Liver (tissue), 8 donors: ENCODE measurements at regions not wholly inside any gene's neighbourhood (a gene's known extent, or its start where the extent isn't known, plus 50 kb on each side); places are given as distances from the start of the nearest gene placed in this dataset.

Experiments
- DNase-seq: peaks from one replicate; pipeline ENCODE4 v3.0.0-alpha.2; 2017; ENCODE audit warnings: low spot score
- H3K27ac ChIP-seq, 2 donors: one replicate each; pipeline ENCODE4 v1.7.0; 2013; ENCODE audit warnings: inconsistent platforms in 2 of 2, low read length in 2 of 2, control low read depth in 1 of 2, low read depth in 1 of 2, mild to moderate bottlenecking in 1 of 2
- H3K27me3 ChIP-seq, 4 donors: one replicate each; pipeline versions ENCODE4 v1.6.1 to v1.7.0; 2013; ENCODE audit warnings: low read length in 3 of 4, inconsistent platforms in 1 of 4, mild to moderate bottlenecking in 1 of 4, moderate library complexity in 1 of 4; ENCODE audit not compliant: control insufficient read depth in 4 of 4, insufficient read depth in 4 of 4
- H3K36me3 ChIP-seq, 4 donors: one replicate each; pipeline versions ENCODE4 v1.6.1 to v1.7.0; 2013; ENCODE audit warnings: low read length in 3 of 4, mild to moderate bottlenecking in 3 of 4, low read depth in 1 of 4, moderate library complexity in 1 of 4; ENCODE audit not compliant: control insufficient read depth in 4 of 4, insufficient read depth in 3 of 4
- H3K4me1 ChIP-seq, 4 donors: one replicate each; pipeline versions ENCODE4 v1.6.1 to v1.7.0; 2013; ENCODE audit warnings: low read length in 3 of 4, mild to moderate bottlenecking in 3 of 4, moderate library complexity in 1 of 4; ENCODE audit not compliant: control insufficient read depth in 4 of 4, insufficient read depth in 4 of 4
- H3K4me3 ChIP-seq, 3 donors: one replicate each; pipeline versions ENCODE4 v1.6.1 to v1.7.0; 2013; ENCODE audit warnings: low read length in 3 of 3, control low read depth in 1 of 3, low read depth in 1 of 3, mild to moderate bottlenecking in 1 of 3
- H3K9ac ChIP-seq, 2 donors: one replicate each; pipeline ENCODE4 v1.7.0; 2013; ENCODE audit warnings: low read length in 2 of 2, mild to moderate bottlenecking in 2 of 2, moderate library complexity in 2 of 2, control low read depth in 1 of 2, low read depth in 1 of 2
- H3K9me3 ChIP-seq, 4 donors: one replicate each; pipeline versions ENCODE4 v1.6.1 to v1.7.0; 2013; ENCODE audit warnings: low read length in 3 of 4; ENCODE audit not compliant: control insufficient read depth in 4 of 4
- ATF3 ChIP-seq: IDR thresholded peaks from 2 replicates; pipeline ENCODE4 v1.6.1; 2016; ENCODE audit warnings: antibody characterized with exemption
- CTCF ChIP-seq: fragments of 150-350 bp; IDR thresholded peaks from 2 replicates; pipeline ENCODE4 v1.5.1; 2017; ENCODE audit warnings: improper control_type of control experiment, low read depth, low read length; ENCODE audit not compliant: missing input control
- FOXA1 ChIP-seq: IDR thresholded peaks from 2 replicates; pipeline ENCODE4 v1.6.1; 2016; ENCODE audit warnings: antibody characterized with exemption
- FOXA2 ChIP-seq: IDR thresholded peaks from 2 replicates; pipeline ENCODE4 v1.6.1; 2016; ENCODE audit warnings: antibody characterized with exemption
- GABPA ChIP-seq, 2 donors: IDR thresholded peaks in 1 of 2; conservative IDR thresholded peaks in 1 of 2; 2 replicates each; pipeline ENCODE4 v1.6.1; 2016; ENCODE audit warnings: antibody characterized with exemption in 2 of 2, mild to moderate bottlenecking in 1 of 2, moderate library complexity in 1 of 2
- HNF4A ChIP-seq, 2 donors: conservative IDR thresholded peaks; 2 replicates each; pipeline ENCODE4 v1.6.1; 2016; ENCODE audit warnings: antibody characterized with exemption in 2 of 2, mild to moderate bottlenecking in 2 of 2
- HNF4G ChIP-seq: IDR thresholded peaks from 2 replicates; pipeline ENCODE4 v1.6.1; 2016; ENCODE audit warnings: antibody characterized with exemption
- JUND ChIP-seq, 2 donors: IDR thresholded peaks; 2 replicates each; pipeline ENCODE4 v1.6.1; 2016; ENCODE audit warnings: antibody characterized with exemption in 2 of 2
- MAX ChIP-seq: IDR thresholded peaks from 2 replicates; pipeline ENCODE4 v1.6.1; 2016; ENCODE audit warnings: antibody characterized with exemption
- NR2F2 ChIP-seq: IDR thresholded peaks from 2 replicates; pipeline ENCODE4 v1.6.1; 2016; ENCODE audit warnings: antibody characterized with exemption
- RAD21 ChIP-seq, 2 donors: IDR thresholded peaks; 2 replicates each; pipeline ENCODE4 v1.6.1; 2016; ENCODE audit warnings: antibody characterized with exemption in 2 of 2, mild to moderate bottlenecking in 2 of 2
- SP1 ChIP-seq: IDR thresholded peaks from 2 replicates; pipeline ENCODE4 v1.6.1; 2018; ENCODE audit warnings: antibody characterized with exemption, mild to moderate bottlenecking
- TAF1 ChIP-seq: conservative IDR thresholded peaks from 2 replicates; pipeline ENCODE4 v1.6.1; 2016; ENCODE audit warnings: antibody characterized with exemption, mild to moderate bottlenecking
- YY1 ChIP-seq: IDR thresholded peaks from 2 replicates; pipeline ENCODE4 v1.6.1; 2016; ENCODE audit warnings: antibody characterized with exemption, mild to moderate bottlenecking
- ZBTB33 ChIP-seq: IDR thresholded peaks from 2 replicates; pipeline ENCODE4 v1.6.1; 2016; ENCODE audit warnings: antibody characterized with exemption
- WGBS: extraction: QIAGEN DNeasy Blood & Tissue Kit; methylation state at CpG from one replicate; pipeline ENCODE4 v1.1.7; 2013; 5-methylcytosine and 5-hydroxymethylcytosine counted together
- donor health status: healthy.
- donor health status: healthy.
- donor health status: healthy.
- donor health status: healthy.
- donor health status: healthy.

- TF ChIP-seq CTCF: no peak
- no peak for TF ChIP-seq NR2F2
- TF ChIP-seq SP1: no peak
- no peak for TF ChIP-seq ATF3
- TF ChIP-seq FOXA1: no peak
- no peak for TF ChIP-seq JUND (IDR thresholded peaks at IDR 0.05)
- TF ChIP-seq HNF4A (conservative IDR thresholded peaks at IDR 0.05): no peak
- no peak for TF ChIP-seq TAF1
Observed at GRCh38 chr6:68328156-68328555, 306.9 kb upstream of the ADGRB3 start (continued).

GRCh38 chr6:68326762-68327161 is 308.3 kb upstream of the ADGRB3 start:
- H3K36me3 ChIP-seq: no peaks in the 10 kb centered on the region
- H3K9ac ChIP-seq: no peak overlapping the region
- no peaks in the 10 kb centered on the region for H3K4me1 ChIP-seq
- H3K9me3 ChIP-seq: no peaks in the 10 kb centered on the region
- no peak overlapping the region for H3K27ac ChIP-seq
- WGBS: 74% methylated on average over 4 of the region's 4 CpGs
- no peak for DNase-seq
- no peak overlapping the region for H3K4me3 ChIP-seq
- no peaks in the 10 kb centered on the region for H3K27me3 ChIP-seq
- TF ChIP-seq MAX: no peak
- no peak for TF ChIP-seq ZBTB33
- no peak for TF ChIP-seq TAF1
- no peak for TF ChIP-seq CTCF
- TF ChIP-seq JUND (IDR thresholded peaks at IDR 0.05): no peak
- no peak for TF ChIP-seq YY1
- no peak for TF ChIP-seq HNF4G
- no peak for TF ChIP-seq GABPA (IDR thresholded peaks at IDR 0.05 in 1 of 2, conservative IDR thresholded peaks at IDR 0.05 in 1 of 2)
- TF ChIP-seq FOXA2: no peak
- TF ChIP-seq SP1: no peak
- TF ChIP-seq RAD21 (IDR thresholded peaks at IDR 0.05): no peak

GRCh38 chr6:68317366-68317765 is 317.7 kb upstream of the ADGRB3 start:
- Histone ChIP-seq H3K27ac (no peak overlapping the region), H3K9me3 (no peaks in the 10 kb centered on the region), H3K4me1 (no peaks in the 10 kb centered on the region), H3K4me3 (no peak overlapping the region), H3K27me3 (no peaks in the 10 kb centered on the region), H3K9ac (no peak overlapping the region), H3K36me3 (no peaks in the 10 kb centered on the region)
- 39% methylated on average over 2 of the region's 2 CpGs for WGBS
- DNase-seq: no peak
- TF ChIP-seq HNF4A (conservative IDR thresholded peaks at IDR 0.05) (no peak), FOXA2 (no peak)
